Panc1 (cell line): ENCODE measurements at regions not wholly inside any gene's neighbourhood (a gene's known extent, or its start where the extent isn't known, plus 50 kb on each side); places are given as distances from the start of the nearest gene placed in this dataset.

Source experiments
- ATAC-seq: fragments of 200-7000 bp; cut with Tn5 transposase; 2 replicates; pipeline ENCODE4 v1.9.1; 2020; ENCODE audit warnings: mild to moderate bottlenecking, moderate library complexity
- BruUV-seq: library from RNA; stranded (reverse); fragments of 400-500 nt; replicated peaks from 2 replicates; lab custom pipeline; 2021; lab: Mats Ljungman, UMichigan
- CTCF ChIA-PET: fragments of 300-600 bp; sonication (Branson Sonifier 250); formaldehyde crosslinking; loops from one replicate; lab custom pipeline; 2022; ENCODE audit warnings: antibody characterized with exemption; lab: Charles Lee
- POLR2A ChIA-PET: fragments of 300-600 bp; sonication (Branson Sonifier 250); formaldehyde crosslinking; loops from one replicate; lab custom pipeline; 2022; ENCODE audit warnings: antibody characterized with exemption; lab: Charles Lee
- DNase-seq: peaks from one replicate; pipeline ENCODE4 v3.0.0-alpha.2; 2010; ENCODE audit warnings: low read depth, low spot score
- H3K27ac ChIP-seq: 2 replicates; pipeline ENCODE4 v1.5.1; 2011; ENCODE audit warnings: mild to moderate bottlenecking, low read length, inconsistent platforms
- H3K27me3 ChIP-seq: fragments of 200-500 bp; sonication (Bioruptor generic); 2 replicates; pipeline ENCODE4 v1.6.0; 2014; ENCODE audit warnings: low read length, inconsistent platforms; ENCODE audit not compliant: control insufficient read depth, insufficient read depth
- H3K36me3 ChIP-seq: fragments of 200-500 bp; sonication (Bioruptor generic); 2 replicates; pipeline ENCODE4 v1.5.1; 2014; ENCODE audit warnings: inconsistent platforms, mild to moderate bottlenecking, low read length, moderate library complexity; ENCODE audit not compliant: control insufficient read depth, insufficient read depth
- H3K4me1 ChIP-seq: 2 replicates; pipeline ENCODE4 v1.5.1; 2011; ENCODE audit warnings: inconsistent platforms, mild to moderate bottlenecking, low read length, moderate library complexity; ENCODE audit not compliant: control insufficient read depth, insufficient read depth
- H3K4me3 ChIP-seq, 2 experiments: 2 replicates each; pipeline ENCODE4 v1.5.1; 2011 to 2012; ENCODE audit warnings: low read depth in 2 of 2, low read length in 2 of 2, mild to moderate bottlenecking in 2 of 2, inconsistent platforms in 1 of 2, moderate library complexity in 1 of 2
- H3K9me3 ChIP-seq: fragments of 200-500 bp; sonication (Bioruptor generic); 2 replicates; pipeline ENCODE4 v1.5.1; 2014; ENCODE audit warnings: low read depth, mild to moderate bottlenecking, inconsistent platforms, low read length, moderate library complexity; ENCODE audit not compliant: control insufficient read depth, insufficient read depth
- CTCF ChIP-seq: fragments of 450-650 bp; IDR thresholded peaks from 2 replicates; pipeline ENCODE4 v1.5.1; 2017; ENCODE audit warnings: mild to moderate bottlenecking
- POLR2AphosphoS5 ChIP-seq: IDR thresholded peaks from 2 replicates; pipeline ENCODE4 v1.6.1; 2012; ENCODE audit warnings: mild to moderate bottlenecking, low read depth, low read length, moderate library complexity
- REST ChIP-seq, 2 experiments: IDR thresholded peaks; 2 replicates each; pipeline ENCODE4 v1.6.1; 2011 to 2012; ENCODE audit warnings: low read depth in 2 of 2, control low read depth in 1 of 2, low read length in 1 of 2, mild to moderate bottlenecking in 1 of 2, moderate library complexity in 1 of 2; ENCODE audit not compliant: insufficient read depth in 1 of 2
- SIN3A ChIP-seq: IDR thresholded peaks from 2 replicates; pipeline ENCODE4 v1.6.1; 2012; ENCODE audit warnings: low read depth, mild to moderate bottlenecking, low read length, moderate library complexity, borderline replicate concordance; ENCODE audit not compliant: insufficient read depth
- TCF7L2 ChIP-seq: IDR thresholded peaks from 2 replicates; pipeline ENCODE4 v1.6.1; 2011; ENCODE audit warnings: mild to moderate bottlenecking, low read depth, low read length, inconsistent platforms
- in situ Hi-C: cut with HindIII; loops from 2 replicates; pipeline ENCODE4 v1.10.0; 2016; ENCODE audit warnings: low sequenced_read_pairs, low pct_unique_long_range_greater_than_20kb
- intact Hi-C: fragments of 100-400 bp; cut with micrococcal nuclease; formaldehyde crosslinking; loops from one replicate; pipeline ENCODE4 v1.10.0; 2022; ENCODE audit not compliant: unreplicated experiment

- CTCF ChIA-PET: no interaction called here
- in situ Hi-C loops: no loop called here
- POLR2A ChIA-PET: no interaction called here
- TF ChIP-seq SIN3A: no peak
- TF ChIP-seq POLR2AphosphoS5: no peak
- no peak for TF ChIP-seq TCF7L2
- TF ChIP-seq CTCF: no peak
- TF ChIP-seq REST (IDR thresholded peaks at IDR 0.05; ENCODE audit: insufficient read depth in 1 of 2, low read depth in 2 of 2, low read length in 1 of 2): no peak
- intact Hi-C loops: no loop called here
- Histone ChIP-seq H3K4me3 (no peak overlapping the region), H3K27me3 (no peaks in the 10 kb centered on the region), H3K4me1 (no peaks in the 10 kb centered on the region), H3K27ac (no peak overlapping the region), H3K36me3 (no peaks in the 10 kb centered on the region), H3K9me3 (peaks cover 8% of the 10 kb centered on the region; the same call in 1 of the 2 replicates)
- DNase-seq (no peak), ATAC-seq (no peak)
- no TSS peak for BruUV-seq
Measured at GRCh38 chr6:159334068-159334467, 164.9 kb downstream of the FNDC1 start.

GRCh38 chr6:159331451-159331850, 162.3 kb downstream of the FNDC1 start:
- Histone ChIP-seq H3K36me3 (no peaks in the 10 kb centered on the region), H3K9me3 (peaks cover 8% of the 10 kb centered on the region; the same call in 1 of the 2 replicates), H3K27ac (no peak overlapping the region), H3K4me1 (no peaks in the 10 kb centered on the region), H3K27me3 (no peaks in the 10 kb centered on the region), H3K4me3 (no peak overlapping the region)
- BruUV-seq: no TSS peak
- POLR2A ChIA-PET: no interaction called here
- CTCF ChIA-PET: no interaction called here
- intact Hi-C loops (no loop called here), in situ Hi-C loops (no loop called here)
- TF ChIP-seq REST (IDR thresholded peaks at IDR 0.05; ENCODE audit: insufficient read depth in 1 of 2, low read depth in 2 of 2, low read length in 1 of 2) (no peak), CTCF (no peak), POLR2AphosphoS5 (no peak), TCF7L2 (no peak), SIN3A (no peak)
- DNase-seq (no peak), ATAC-seq (no peak)
